DOHH2 (cell line): ENCODE measurements at regions not wholly inside any gene's neighbourhood (a gene's known extent, or its start where the extent isn't known, plus 50 kb on each side); places are given as distances from the start of the nearest gene placed in this dataset.

ENCODE experiments used
- H3F3A ChIP-seq: fragments of 200-600 bp; sonication (generic), shearing (Covaris generic); 2 replicates; pipeline ENCODE4 v1.6.0; 2016; ENCODE audit warnings: antibody characterized with exemption, mild to moderate bottlenecking; ENCODE audit not compliant: control insufficient read depth, insufficient read depth
- H3K27ac ChIP-seq: fragments of 200-600 bp; sonication (generic); 2 replicates; pipeline ENCODE4 v1.5.1; 2014; ENCODE audit warnings: low read depth, mild to moderate bottlenecking, low read length, moderate library complexity
- H3K27me3 ChIP-seq: fragments of 200-600 bp; sonication (generic); 2 replicates; pipeline ENCODE4 v1.6.1; 2014; ENCODE audit warnings: mild to moderate bottlenecking, low read length, mixed read lengths; ENCODE audit not compliant: control insufficient read depth
- H3K36me3 ChIP-seq: fragments of 200-600 bp; sonication (generic); 2 replicates; pipeline ENCODE4 v1.6.1; 2014; ENCODE audit warnings: mild to moderate bottlenecking, low read length, moderate library complexity, mixed read lengths; ENCODE audit not compliant: control insufficient read depth
- H3K4me1 ChIP-seq: fragments of 200-600 bp; sonication (generic); 2 replicates; pipeline ENCODE4 v1.6.1; 2014; ENCODE audit warnings: mild to moderate bottlenecking, low read length, mixed read lengths; ENCODE audit not compliant: control insufficient read depth
- H3K4me2 ChIP-seq: fragments of 200-600 bp; sonication (generic); 2 replicates; pipeline ENCODE4 v1.6.0; 2014; ENCODE audit warnings: mild to moderate bottlenecking, low read length, moderate library complexity
- H3K4me3 ChIP-seq: fragments of 200-600 bp; sonication (generic); 2 replicates; pipeline ENCODE4 v1.5.1; 2014; ENCODE audit warnings: mild to moderate bottlenecking, low read length, mixed read lengths
- H3K79me2 ChIP-seq: fragments of 200-600 bp; sonication (generic); 2 replicates; pipeline ENCODE4 v1.6.1; 2014; ENCODE audit warnings: mild to moderate bottlenecking, low read length, mixed read lengths; ENCODE audit not compliant: control insufficient read depth
- H3K9me2 ChIP-seq: fragments of 200-600 bp; sonication (generic); replicated peaks from 2 replicates; pipeline ENCODE4 v1.6.1; 2014; ENCODE audit warnings: mild to moderate bottlenecking, low read length, mixed read lengths; ENCODE audit not compliant: control insufficient read depth
- H3K9me3 ChIP-seq: fragments of 200-600 bp; sonication (generic); 2 replicates; pipeline ENCODE4 v1.6.1; 2014; ENCODE audit warnings: antibody characterized with exemption, low read length, mixed read lengths; ENCODE audit not compliant: control insufficient read depth, insufficient read depth
- H4K20me1 ChIP-seq: fragments of 200-600 bp; sonication (generic); 2 replicates; pipeline ENCODE4 v1.6.0; 2014; ENCODE audit warnings: low read depth, mild to moderate bottlenecking, antibody characterized with exemption, low read length, moderate library complexity; ENCODE audit not compliant: control insufficient read depth, insufficient read depth
- EZH2phosphoT487 ChIP-seq: fragments of 200-600 bp; sonication (generic); IDR thresholded peaks from 2 replicates; pipeline ENCODE4 v1.6.1; 2017; ENCODE audit warnings: borderline replicate concordance, mild to moderate bottlenecking, antibody characterized with exemption, low read length, moderate library complexity, mixed read lengths
- TF ChIP-seq, protein P1 (sequence below): fragments of 200-600 bp; sonication (generic); IDR thresholded peaks from one replicate; pipeline ENCODE4 v1.5.1; 2014; ENCODE audit warnings: antibody characterized with exemption, mild to moderate bottlenecking, low read depth, low read length; ENCODE audit not compliant: poor library complexity, severe bottlenecking

DNA sequence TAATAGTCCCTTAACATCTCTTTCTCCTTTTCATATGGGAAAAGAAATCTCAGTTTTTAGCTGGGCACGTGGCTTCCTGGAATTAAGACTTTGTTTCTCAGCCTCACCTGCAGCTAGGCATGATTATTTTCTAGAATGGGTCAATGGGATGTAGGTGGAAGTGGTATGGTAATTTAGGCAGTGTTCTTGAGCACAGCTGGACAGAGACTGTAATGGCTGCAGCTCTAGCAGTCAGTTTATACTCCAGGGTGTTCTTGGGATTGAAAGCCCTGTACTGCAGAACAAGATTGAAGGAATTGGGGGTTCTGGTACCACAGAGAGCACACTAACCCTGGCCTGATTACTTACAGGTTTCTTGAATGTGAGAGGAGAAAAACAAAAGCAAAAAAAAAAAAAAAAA is 455.9 kb upstream of the ZNF608 start:
- H3F3A ChIP-seq, result no peaks in the 10 kb centered on the region
- H3K9me3 ChIP-seq, result no peaks in the 10 kb centered on the region
- H3K4me3 ChIP-seq, result no peak overlapping the region
- H3K36me3 ChIP-seq, result no peaks in the 10 kb centered on the region
- no peak overlapping the region for H3K27ac ChIP-seq
- no peaks in the 10 kb centered on the region for H4K20me1 ChIP-seq
- H3K4me2 ChIP-seq, result no peak overlapping the region
- H3K79me2 ChIP-seq, result no peaks in the 10 kb centered on the region
- H3K4me1 ChIP-seq, result peaks cover 17% of the 10 kb centered on the region
- H3K27me3 ChIP-seq, result no peaks in the 10 kb centered on the region
- H3K9me2 ChIP-seq, result no peaks in the 10 kb centered on the region
- TF ChIP-seq EZH2phosphoT487, result no peak
- TF ChIP-seq, protein P1, sequence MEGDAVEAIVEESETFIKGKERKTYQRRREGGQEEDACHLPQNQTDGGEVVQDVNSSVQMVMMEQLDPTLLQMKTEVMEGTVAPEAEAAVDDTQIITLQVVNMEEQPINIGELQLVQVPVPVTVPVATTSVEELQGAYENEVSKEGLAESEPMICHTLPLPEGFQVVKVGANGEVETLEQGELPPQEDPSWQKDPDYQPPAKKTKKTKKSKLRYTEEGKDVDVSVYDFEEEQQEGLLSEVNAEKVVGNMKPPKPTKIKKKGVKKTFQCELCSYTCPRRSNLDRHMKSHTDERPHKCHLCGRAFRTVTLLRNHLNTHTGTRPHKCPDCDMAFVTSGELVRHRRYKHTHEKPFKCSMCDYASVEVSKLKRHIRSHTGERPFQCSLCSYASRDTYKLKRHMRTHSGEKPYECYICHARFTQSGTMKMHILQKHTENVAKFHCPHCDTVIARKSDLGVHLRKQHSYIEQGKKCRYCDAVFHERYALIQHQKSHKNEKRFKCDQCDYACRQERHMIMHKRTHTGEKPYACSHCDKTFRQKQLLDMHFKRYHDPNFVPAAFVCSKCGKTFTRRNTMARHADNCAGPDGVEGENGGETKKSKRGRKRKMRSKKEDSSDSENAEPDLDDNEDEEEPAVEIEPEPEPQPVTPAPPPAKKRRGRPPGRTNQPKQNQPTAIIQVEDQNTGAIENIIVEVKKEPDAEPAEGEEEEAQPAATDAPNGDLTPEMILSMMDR, result no peak

DNA sequence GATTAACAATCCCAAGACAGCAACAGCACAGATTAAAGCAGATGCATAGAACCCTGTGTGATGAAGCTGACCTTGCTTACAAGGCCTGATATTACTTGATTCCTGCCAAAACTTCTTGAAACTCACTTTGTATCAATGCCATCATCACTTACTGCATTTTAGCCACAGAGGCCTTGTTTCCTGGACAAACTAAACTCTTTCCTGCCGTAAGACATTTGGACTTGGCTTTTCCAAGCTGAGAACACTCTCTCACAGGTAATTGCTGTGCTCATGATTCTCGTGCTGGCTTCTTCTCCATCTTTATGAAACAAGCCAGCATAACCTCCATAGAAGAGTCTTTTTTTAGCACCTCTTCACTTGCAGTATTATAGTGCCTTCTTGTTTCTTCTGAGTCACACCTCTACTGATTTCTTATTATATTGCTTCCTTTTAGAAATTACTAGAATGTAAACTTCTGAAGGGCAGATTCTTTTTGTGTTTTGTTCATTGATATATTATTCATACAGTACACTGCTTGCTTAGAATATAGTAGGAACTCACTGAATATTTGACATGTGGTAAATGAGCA is 456.5 kb upstream of the ZNF608 start:
- Histone ChIP-seq H3K4me1 (peaks cover 15% of the 10 kb centered on the region), H4K20me1 (no peaks in the 10 kb centered on the region), H3F3A (no peaks in the 10 kb centered on the region), H3K9me3 (no peaks in the 10 kb centered on the region), H3K4me3 (no peak overlapping the region), H3K27me3 (no peaks in the 10 kb centered on the region), H3K27ac (no peak overlapping the region), H3K9me2 (no peaks in the 10 kb centered on the region), H3K4me2 (no peak overlapping the region), H3K79me2 (no peaks in the 10 kb centered on the region), H3K36me3 (no peaks in the 10 kb centered on the region)
- TF ChIP-seq EZH2phosphoT487, result no peak
- TF ChIP-seq, protein P1, result no peak

DNA sequence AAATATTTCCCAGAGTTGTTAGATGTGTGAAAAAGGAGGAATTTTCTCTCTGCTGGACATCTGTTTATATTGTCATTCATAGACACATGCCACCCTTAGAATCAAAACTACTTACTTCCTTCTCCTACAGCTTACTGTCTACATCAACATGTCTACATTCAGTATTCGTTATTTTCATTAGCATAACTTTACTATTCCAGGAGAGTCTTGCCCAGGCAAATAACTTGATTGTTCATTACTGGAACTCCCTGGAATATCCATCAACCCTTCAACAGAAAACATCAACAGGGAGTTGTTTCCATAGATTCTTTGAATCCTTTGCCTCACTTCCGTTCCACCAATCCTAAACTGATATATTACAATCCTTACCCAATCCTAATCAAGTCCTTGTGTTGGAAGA is 457.5 kb upstream of the ZNF608 start:
- Histone ChIP-seq H3F3A (no peaks in the 10 kb centered on the region), H3K9me3 (no peaks in the 10 kb centered on the region), H3K27me3 (no peaks in the 10 kb centered on the region), H4K20me1 (no peaks in the 10 kb centered on the region), H3K4me2 (no peak overlapping the region), H3K9me2 (no peaks in the 10 kb centered on the region), H3K4me3 (no peak overlapping the region), H3K4me1 (peaks cover 5% of the 10 kb centered on the region), H3K36me3 (no peaks in the 10 kb centered on the region), H3K79me2 (no peaks in the 10 kb centered on the region), H3K27ac (no peak overlapping the region)
- no peak for TF ChIP-seq EZH2phosphoT487
- TF ChIP-seq, protein P1, result no peak
